Gastroesophageal sphincter (tissue), 4 donors: ENCODE measurements at regions not wholly inside any gene's neighbourhood (a gene's known extent, or its start where the extent isn't known, plus 50 kb on each side); places are given as distances from the start of the nearest gene placed in this dataset.
"Not testable (repeated sequence)": the region's sequence is repeated elsewhere in the genome, so short reads cannot be mapped to it uniquely, and the experiment has no call there.

Source experiments
- ATAC-seq: fragments of 150-250 bp; one replicate; pipeline ENCODE4 v1.9.1; 2016; ENCODE audit warnings: mild to moderate bottlenecking, moderate library complexity
- H3K27ac ChIP-seq, 4 donors: fragments of 200-600 bp; sonication (generic) in 3 of 4; 1 replicate in 3 of 4; 2 replicates in 1 of 4; pipeline ENCODE4 v1.5.1; 2016 to 2019
- H3K27me3 ChIP-seq: fragments of 200-600 bp; sonication (generic); one replicate; pipeline ENCODE4 v1.5.1; 2019
- H3K36me3 ChIP-seq, 2 donors: fragments of 200-600 bp; sonication (generic); one replicate each; pipeline ENCODE4 v1.5.1; 2019; ENCODE audit warnings: control low read depth in 1 of 2
- H3K4me1 ChIP-seq, 3 donors: fragments of 200-600 bp; sonication (generic); 1 replicate in 2 of 3; 2 replicates in 1 of 3; pipeline ENCODE4 v1.5.1; 2016 to 2019; ENCODE audit warnings: control low read depth in 2 of 3
- H3K4me3 ChIP-seq, 2 donors: fragments of 200-600 bp; sonication (generic); one replicate each; pipeline ENCODE4 v1.5.1; 2019; ENCODE audit warnings: mild to moderate bottlenecking in 1 of 2, moderate library complexity in 1 of 2
- H3K9me3 ChIP-seq, 3 donors: fragments of 200-600 bp; sonication (generic); one replicate each; pipeline ENCODE4 v1.5.1; 2017 to 2019; ENCODE audit warnings: control low read depth in 2 of 3
- EP300 ChIP-seq: sonication (generic); formaldehyde crosslinking; IDR thresholded peaks from one replicate; pipeline ENCODE4 v1.6.1; 2017; ENCODE audit warnings: antibody characterized with exemption, mild to moderate bottlenecking
- POLR2A ChIP-seq, 2 donors: fragments of 450-650 bp; IDR thresholded peaks; one replicate each; pipeline ENCODE4 v1.6.1; 2017; ENCODE audit warnings: antibody characterized with exemption in 2 of 2, mild to moderate bottlenecking in 2 of 2, moderate library complexity in 1 of 2
- POLR2AphosphoS5 ChIP-seq: sonication (generic); formaldehyde crosslinking; IDR thresholded peaks from one replicate; pipeline ENCODE4 v1.6.1; 2017; ENCODE audit warnings: antibody characterized with exemption
- WGBS, 2 donors: methylation state at CpG; one replicate each; pipeline ENCODE4 v1.1.5; 2018; ENCODE audit warnings: low coverage in 1 of 2; 5-methylcytosine and 5-hydroxymethylcytosine counted together
- TF ChIP-seq, protein P1 (sequence below), 4 experiments: fragments of 200-600 bp in 2 of 4; fragments of 450-650 bp in 2 of 4; sonication (generic) in 1 of 4; IDR thresholded peaks; one replicate each; pipeline ENCODE4 v1.5.1; 2017 to 2019; ENCODE audit warnings: antibody characterized with exemption in 4 of 4, mild to moderate bottlenecking in 2 of 4, moderate library complexity in 2 of 4

DNA sequence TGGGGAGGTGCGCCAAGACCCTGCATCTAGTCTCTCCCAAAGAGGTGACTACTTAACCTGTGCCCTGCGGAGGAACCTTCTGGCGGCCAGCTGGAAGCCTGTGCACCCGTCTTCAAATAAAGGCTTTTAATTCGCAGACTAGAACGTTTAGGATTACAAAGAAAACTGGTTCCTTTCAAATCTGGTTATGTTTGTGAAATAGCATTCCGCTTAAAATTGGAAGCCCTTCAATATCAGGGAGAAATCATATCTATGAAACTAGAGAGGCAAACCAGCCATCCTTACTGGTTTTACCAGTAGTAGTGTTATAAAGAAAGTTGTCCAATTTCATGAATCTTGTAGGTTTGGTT is 250.8 kb downstream of the FAM72C start:
- H3K27me3 ChIP-seq, result peaks cover 39% of the 10 kb centered on the region
- no peak overlapping the region for H3K4me3 ChIP-seq
- TF ChIP-seq EP300 (no peak), POLR2AphosphoS5 (no peak), POLR2A (IDR thresholded peaks at IDR 0.05) (no peak)
- TF ChIP-seq, protein P1, sequence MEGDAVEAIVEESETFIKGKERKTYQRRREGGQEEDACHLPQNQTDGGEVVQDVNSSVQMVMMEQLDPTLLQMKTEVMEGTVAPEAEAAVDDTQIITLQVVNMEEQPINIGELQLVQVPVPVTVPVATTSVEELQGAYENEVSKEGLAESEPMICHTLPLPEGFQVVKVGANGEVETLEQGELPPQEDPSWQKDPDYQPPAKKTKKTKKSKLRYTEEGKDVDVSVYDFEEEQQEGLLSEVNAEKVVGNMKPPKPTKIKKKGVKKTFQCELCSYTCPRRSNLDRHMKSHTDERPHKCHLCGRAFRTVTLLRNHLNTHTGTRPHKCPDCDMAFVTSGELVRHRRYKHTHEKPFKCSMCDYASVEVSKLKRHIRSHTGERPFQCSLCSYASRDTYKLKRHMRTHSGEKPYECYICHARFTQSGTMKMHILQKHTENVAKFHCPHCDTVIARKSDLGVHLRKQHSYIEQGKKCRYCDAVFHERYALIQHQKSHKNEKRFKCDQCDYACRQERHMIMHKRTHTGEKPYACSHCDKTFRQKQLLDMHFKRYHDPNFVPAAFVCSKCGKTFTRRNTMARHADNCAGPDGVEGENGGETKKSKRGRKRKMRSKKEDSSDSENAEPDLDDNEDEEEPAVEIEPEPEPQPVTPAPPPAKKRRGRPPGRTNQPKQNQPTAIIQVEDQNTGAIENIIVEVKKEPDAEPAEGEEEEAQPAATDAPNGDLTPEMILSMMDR (IDR thresholded peaks at IDR 0.05), result no peak
- no peak overlapping the region for H3K27ac ChIP-seq
- 16 to 30% methylated on average over 4 to 7 of the region's 7 CpGs for WGBS, 2 donors
- H3K36me3 ChIP-seq, result no peaks in the 10 kb centered on the region
- ATAC-seq, result no peak
- no peaks in the 10 kb centered on the region for H3K9me3 ChIP-seq
- no peaks in the 10 kb centered on the region for H3K4me1 ChIP-seq

DNA sequence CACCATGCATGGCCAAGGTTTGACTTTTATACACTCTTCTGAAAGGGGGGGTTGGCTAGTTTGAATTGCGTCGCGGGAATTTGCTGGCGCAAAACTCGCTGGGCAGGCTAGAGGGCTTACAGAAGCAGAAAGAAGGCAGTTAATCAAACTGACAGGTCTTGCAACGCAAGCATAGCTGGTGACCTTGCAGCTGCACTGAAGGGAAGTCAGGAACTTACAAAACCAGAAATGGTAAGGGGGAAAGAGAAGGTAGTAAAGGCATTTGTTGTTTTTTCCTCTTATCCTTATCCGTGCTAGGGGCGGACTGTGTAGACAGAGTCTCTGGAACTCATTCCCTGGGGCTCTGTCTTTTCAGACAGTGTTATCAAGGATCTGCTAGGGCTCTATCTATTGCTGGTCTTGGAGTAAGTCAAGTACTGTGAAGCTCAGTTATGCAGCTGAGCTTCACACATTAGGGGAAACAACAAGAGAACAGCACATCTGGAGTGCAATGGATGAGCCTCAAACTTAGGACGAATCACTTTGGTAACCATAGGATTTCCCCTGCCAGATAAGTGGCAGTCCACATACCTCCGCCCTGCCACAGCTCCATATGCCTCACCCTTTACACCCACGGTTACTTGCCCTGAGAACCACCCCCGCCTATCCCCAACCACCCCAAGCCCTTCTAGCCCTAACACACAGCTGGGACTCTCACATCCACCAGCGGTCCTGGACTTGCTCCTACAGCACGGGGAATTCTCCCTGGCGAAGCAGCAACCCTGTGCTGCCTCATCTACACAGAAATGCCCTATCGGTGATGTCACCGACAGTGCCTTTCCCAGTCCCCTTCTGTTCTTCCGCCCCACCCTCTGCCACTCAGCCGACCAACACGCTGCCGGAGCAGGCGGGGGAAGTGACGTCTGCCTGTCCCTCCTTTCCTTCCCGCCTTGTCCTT is 251.4 kb downstream of the FAM72C start:
- H3K27me3 ChIP-seq, result peaks cover 36% of the 10 kb centered on the region
- H3K27ac ChIP-seq, result no peak overlapping the region
- H3K4me1 ChIP-seq, result no peaks in the 10 kb centered on the region
- no peaks in the 10 kb centered on the region for H3K36me3 ChIP-seq
- H3K9me3 ChIP-seq, result no peaks in the 10 kb centered on the region
- H3K4me3 ChIP-seq, result no peak overlapping the region
- ATAC-seq, result peak; percentile 57
- TF ChIP-seq POLR2AphosphoS5 (no peak), POLR2A (IDR thresholded peaks at IDR 0.05) (no peak), EP300 (no peak)
- TF ChIP-seq, protein P1 (IDR thresholded peaks at IDR 0.05), result no peak
- 10 to 11% methylated on average over 6 to 17 of the region's 24 CpGs for WGBS, 2 donors

- TF ChIP-seq POLR2A (IDR thresholded peaks at IDR 0.05) (no peak), POLR2AphosphoS5 (no peak), EP300 (no peak)
- TF ChIP-seq, protein P1 (IDR thresholded peaks at IDR 0.05), result no peak
- no peak for ATAC-seq
- H3K4me1 ChIP-seq, result no peaks in the 10 kb centered on the region
- H3K9me3 ChIP-seq, result no peaks in the 10 kb centered on the region
- no peak overlapping the region for H3K27ac ChIP-seq
- peaks cover 35% of the 10 kb centered on the region for H3K27me3 ChIP-seq
- H3K36me3 ChIP-seq, result no peaks in the 10 kb centered on the region
- no peak overlapping the region for H3K4me3 ChIP-seq
- 67 to 80% methylated on average over 1 to 2 of the region's 2 CpGs for WGBS, 2 donors
Observed at GRCh38 chr1:143718524-143718923, 253.3 kb downstream of the FAM72C start.

DNA sequence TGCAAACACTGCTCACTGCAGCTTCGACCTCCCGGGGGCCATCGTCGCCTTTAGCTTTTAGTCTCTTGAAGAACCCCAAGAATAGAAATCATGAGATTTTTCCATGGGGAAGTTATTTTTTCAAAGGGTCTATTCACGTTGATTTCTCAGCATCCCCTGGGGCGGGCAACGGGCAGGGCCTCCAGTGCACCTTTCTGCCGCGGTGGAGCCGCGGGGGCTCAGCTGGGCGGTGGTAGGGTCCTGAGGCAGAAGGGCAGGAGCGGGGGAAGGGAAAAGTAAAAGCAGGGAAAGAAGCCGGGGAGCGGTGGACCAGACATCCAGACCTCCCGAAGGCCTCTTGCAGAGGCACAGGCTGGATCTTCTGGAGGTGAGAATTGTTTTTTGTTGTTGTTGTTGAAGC is 253.8 kb downstream of the FAM72C start:
- Histone ChIP-seq H3K36me3 (no peaks in the 10 kb centered on the region), H3K27ac (no peak overlapping the region), H3K27me3 (peaks cover 35% of the 10 kb centered on the region), H3K4me1 (no peaks in the 10 kb centered on the region), H3K9me3 (no peaks in the 10 kb centered on the region), H3K4me3 (no peak overlapping the region)
- no peak for ATAC-seq
- TF ChIP-seq POLR2A (IDR thresholded peaks at IDR 0.05) (no peak), POLR2AphosphoS5 (no peak), EP300 (no peak)
- TF ChIP-seq, protein P1 (IDR thresholded peaks at IDR 0.05), result no peak
- WGBS, 2 donors, result 45% methylated on average over 8 of the region's 16 CpGs; no CpG with 5 or more reads in 1 of the 2 donors

- WGBS, 2 donors, result 31 to 52% methylated on average over 4 to 6 of the region's 21 CpGs
- Histone ChIP-seq H3K4me3 (no peak overlapping the region), H3K4me1 (no peaks in the 10 kb centered on the region), H3K27me3 (peaks cover 35% of the 10 kb centered on the region), H3K27ac (no peak overlapping the region), H3K36me3 (no peaks in the 10 kb centered on the region), H3K9me3 (no peaks in the 10 kb centered on the region)
- ATAC-seq, result no peak
- TF ChIP-seq EP300 (no peak), POLR2AphosphoS5 (no peak), POLR2A (IDR thresholded peaks at IDR 0.05) (no peak)
- TF ChIP-seq, protein P1 (IDR thresholded peaks at IDR 0.05), result no peak
Observed at GRCh38 chr1:143717434-143717833, 254.4 kb downstream of the FAM72C start.

DNA sequence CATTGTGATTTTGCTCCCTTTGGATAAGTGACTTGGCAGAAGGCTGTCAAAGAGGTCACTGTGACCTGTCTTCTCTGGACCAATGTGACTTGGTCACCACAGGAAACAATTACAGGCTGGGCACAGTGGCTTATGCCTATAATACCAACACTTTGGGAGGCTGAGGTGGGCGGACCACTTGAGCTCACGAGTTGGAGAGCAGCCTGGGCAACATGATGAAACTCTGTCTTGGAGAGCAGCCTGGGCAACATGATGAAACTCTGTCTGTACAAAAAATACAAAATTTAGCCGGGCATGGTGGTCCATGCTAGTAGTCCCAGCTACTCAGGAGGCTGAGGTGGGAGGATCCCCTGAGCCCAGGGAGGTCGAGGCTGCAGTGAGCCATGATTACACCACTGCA is 256.9 kb downstream of the FAM72C start:
- H3K27me3 ChIP-seq, result peaks cover 19% of the 10 kb centered on the region
- not testable (repeated sequence) for H3K4me1 ChIP-seq, H3K36me3 ChIP-seq, H3K4me3 ChIP-seq, ATAC-seq, H3K9me3 ChIP-seq, H3K27ac ChIP-seq
- 49 to 67% methylated on average over 2 to 3 of the region's 4 CpGs for WGBS, 2 donors

- H3K27me3 ChIP-seq, H3K27ac ChIP-seq, H3K4me1 ChIP-seq, ATAC-seq, H3K4me3 ChIP-seq, H3K36me3 ChIP-seq, H3K9me3 ChIP-seq: not testable (repeated sequence)
- WGBS, 2 donors, result 47 to 49% methylated on average over 3 to 7 of the region's 10 CpGs
Observed at GRCh38 chr1:143709606-143710259, 262.1 kb downstream of the FAM72C start.
